T1000 (cell line): ENCODE measurements at regions not wholly inside any gene's neighbourhood (a gene's known extent, or its start where the extent isn't known, plus 50 kb on each side); places are given as distances from the start of the nearest gene placed in this dataset.
"Not testable (repeated sequence)": the region's sequence is repeated elsewhere in the genome, so short reads cannot be mapped to it uniquely, and the experiment has no call there.

Experiments used
- DNase-seq: peaks from one replicate; lab custom pipeline; 2025; ENCODE audit warnings: mixed read lengths; lab: John Stamatoyannopoulos, UW

GRCh38 chr6:103587722-103588121 is 1272.0 kb downstream of the HACE1 start:
- no peak for DNase-seq

- DNase-seq: no peak
Observed at GRCh38 chr6:103578115-103578514, 1281.6 kb downstream of the HACE1 start.

- DNase-seq: no peak
Observed at GRCh38 chr6:103570431-103570830, 1289.3 kb downstream of the HACE1 start.

GRCh38 chr6:103554911-103555310 is 1304.8 kb downstream of the HACE1 start:
- DNase-seq: no peak

- no peak for DNase-seq
Observed at GRCh38 chr6:103538381-103538780, 1321.3 kb downstream of the HACE1 start.

- DNase-seq: no peak
Observed at GRCh38 chr6:103534814-103535213, 1324.9 kb downstream of the HACE1 start.

GRCh38 chr6:103534095-103534494 is 1325.6 kb downstream of the HACE1 start:
- no peak for DNase-seq

GRCh38 chr6:103522045-103522444 is 1337.7 kb downstream of the HACE1 start:
- DNase-seq: no peak

- no peak for DNase-seq
Observed at GRCh38 chr6:103516336-103516735, 1343.4 kb downstream of the HACE1 start.

- no peak for DNase-seq
Observed at GRCh38 chr6:103507052-103507451, 1352.7 kb downstream of the HACE1 start.

- DNase-seq: no peak
Observed at GRCh38 chr6:103505155-103505518, 1354.6 kb downstream of the HACE1 start.

- no peak for DNase-seq
Observed at GRCh38 chr6:103504501-103505154, 1355.1 kb downstream of the HACE1 start.

- DNase-seq: not testable (repeated sequence)
Observed at GRCh38 chr6:103496588-103496987, 1363.1 kb downstream of the HACE1 start.

- DNase-seq: no peak
Observed at GRCh38 chr6:103456652-103457051, 1403.1 kb downstream of the HACE1 start.

- no peak for DNase-seq
Observed at GRCh38 chr6:103455275-103455674, 1404.4 kb downstream of the HACE1 start.

- no peak for DNase-seq
Observed at GRCh38 chr6:103409475-103409874, 1450.2 kb downstream of the HACE1 start.

- DNase-seq: no peak
Observed at GRCh38 chr6:103405321-103405720, 1454.4 kb downstream of the HACE1 start.

- DNase-seq: no peak
Observed at GRCh38 chr6:103404799-103405198, 1454.9 kb downstream of the HACE1 start.

- DNase-seq: no peak
Observed at GRCh38 chr6:103396768-103397167, 1463.0 kb downstream of the HACE1 start.

GRCh38 chr6:103379272-103379671 is 1480.4 kb downstream of the HACE1 start:
- DNase-seq: no peak

GRCh38 chr6:103367212-103367611 is 1492.5 kb downstream of the HACE1 start:
- DNase-seq: no peak

GRCh38 chr6:103356531-103356930 is 1503.2 kb downstream of the HACE1 start:
- DNase-seq: no peak

- no peak for DNase-seq
Observed at GRCh38 chr6:103344554-103345163, 1515.1 kb downstream of the HACE1 start.

- DNase-seq: no peak
Observed at GRCh38 chr6:103335412-103335811, 1524.3 kb downstream of the HACE1 start.
